ENCODE measurements at regions not wholly inside any gene's neighbourhood (a gene's known extent, or its start where the extent isn't known, plus 50 kb on each side); places are given as distances from the start of the nearest gene placed in this dataset.
"Not testable (repeated sequence)": the region's sequence is repeated elsewhere in the genome, so short reads cannot be mapped to it uniquely, and the experiment has no call there.

DNA sequence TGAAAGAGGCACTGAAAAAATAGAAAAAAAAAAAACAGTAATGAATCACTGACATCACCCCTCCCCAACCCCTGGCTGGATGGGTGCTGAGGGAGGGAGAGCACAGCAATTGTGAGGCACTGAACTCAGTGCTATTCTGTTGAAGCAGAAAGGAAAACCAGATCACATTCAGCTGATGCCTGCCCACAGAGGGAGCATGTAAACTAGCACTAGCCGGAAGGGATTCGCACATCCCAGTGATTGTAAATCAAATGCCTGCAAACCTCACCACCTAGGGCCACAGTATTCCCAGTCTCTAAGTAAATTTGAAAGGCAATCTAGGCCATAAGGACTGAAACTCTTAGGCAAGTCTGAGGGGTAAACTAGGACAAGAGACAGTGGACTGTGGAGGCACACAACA lies 772.0 kb upstream of the CCDC179 start:
- TF ChIP-seq POLR2A (IDR thresholded peaks at IDR 0.05) (no peak), CTCF (IDR thresholded peaks at IDR 0.05) (no peak)
- Histone ChIP-seq H3K4me3 (no peak overlapping the region), H3K27me3 (no peaks in the 10 kb centered on the region), H3K27ac (no peak overlapping the region), H3K4me1 (no peaks in the 10 kb centered on the region), H3K9me3 (peaks cover 0 to 5% (median 0%) of the 10 kb centered on the region in 3 donors), H3K36me3 (no peaks in the 10 kb centered on the region)
- WGBS, 2 donors, result 76% methylated on average over 2 of the region's 2 CpGs
- intact Hi-C loops (cut with DNase I), result no loop called here
- DNase-seq, result no peak

DNA sequence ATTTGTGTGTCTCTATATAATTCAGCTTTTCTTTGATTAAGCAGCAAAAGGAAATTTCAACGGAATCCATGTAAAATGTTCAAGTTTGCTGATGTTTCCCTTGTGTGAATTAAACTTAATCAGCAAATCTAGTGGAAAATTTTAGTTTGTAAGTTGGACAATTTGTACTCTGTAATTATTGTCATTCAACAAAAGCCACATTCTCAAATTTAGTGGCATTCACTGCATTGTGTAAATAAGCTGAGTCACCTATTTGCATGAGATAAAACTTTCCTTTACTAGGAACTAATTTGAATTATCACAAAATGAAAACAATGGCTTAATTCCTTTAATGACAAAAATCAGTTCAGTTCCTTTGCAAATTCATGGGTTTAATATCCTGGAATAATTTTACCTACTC lies 784.2 kb upstream of the CCDC179 start:
- TF ChIP-seq CTCF (IDR thresholded peaks at IDR 0.05) (no peak), POLR2A (IDR thresholded peaks at IDR 0.05) (no peak)
- Histone ChIP-seq H3K36me3 (no peaks in the 10 kb centered on the region), H3K9me3 (no peaks in the 10 kb centered on the region), H3K4me1 (no peaks in the 10 kb centered on the region), H3K4me3 (no peak overlapping the region), H3K27me3 (no peaks in the 10 kb centered on the region), H3K27ac (no peak overlapping the region)
- 63 to 65% methylated on average over 1 of the region's 1 CpG for WGBS, 2 donors
- DNase-seq, result no peak
- intact Hi-C loops (cut with DNase I), result no loop called here

DNA sequence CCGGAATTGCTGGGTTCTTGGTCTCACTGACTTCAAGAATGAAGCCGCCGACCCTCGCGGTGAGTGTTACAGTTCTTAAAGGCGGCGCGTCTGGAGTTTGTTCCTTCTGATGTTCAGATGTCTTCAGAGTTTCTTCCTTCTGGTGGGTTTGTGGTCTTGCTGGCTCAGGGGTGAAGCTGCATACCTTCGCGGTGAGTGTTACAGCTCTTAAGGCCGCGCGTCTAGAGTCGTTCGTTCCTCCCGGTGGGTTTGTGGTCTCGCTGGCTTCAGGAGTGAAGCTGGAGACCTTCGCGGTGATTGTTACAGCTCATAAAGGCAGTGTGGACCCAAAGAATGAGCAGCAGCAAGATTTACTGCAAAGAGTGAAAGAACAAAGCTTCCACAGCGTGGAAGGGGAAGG lies 792.1 kb upstream of the CCDC179 start:
- H3K27ac ChIP-seq; H3K4me1 ChIP-seq; H3K27me3 ChIP-seq; H3K36me3 ChIP-seq; intact Hi-C loops (cut with DNase I); H3K4me3 ChIP-seq; DNase-seq: not testable (repeated sequence)
- peaks cover 0 to 15% (median 10%) of the 10 kb centered on the region in 3 donors for H3K9me3 ChIP-seq
- 89 to 96% methylated on average over 14 to 15 of the region's 20 CpGs for WGBS, 2 donors

DNA sequence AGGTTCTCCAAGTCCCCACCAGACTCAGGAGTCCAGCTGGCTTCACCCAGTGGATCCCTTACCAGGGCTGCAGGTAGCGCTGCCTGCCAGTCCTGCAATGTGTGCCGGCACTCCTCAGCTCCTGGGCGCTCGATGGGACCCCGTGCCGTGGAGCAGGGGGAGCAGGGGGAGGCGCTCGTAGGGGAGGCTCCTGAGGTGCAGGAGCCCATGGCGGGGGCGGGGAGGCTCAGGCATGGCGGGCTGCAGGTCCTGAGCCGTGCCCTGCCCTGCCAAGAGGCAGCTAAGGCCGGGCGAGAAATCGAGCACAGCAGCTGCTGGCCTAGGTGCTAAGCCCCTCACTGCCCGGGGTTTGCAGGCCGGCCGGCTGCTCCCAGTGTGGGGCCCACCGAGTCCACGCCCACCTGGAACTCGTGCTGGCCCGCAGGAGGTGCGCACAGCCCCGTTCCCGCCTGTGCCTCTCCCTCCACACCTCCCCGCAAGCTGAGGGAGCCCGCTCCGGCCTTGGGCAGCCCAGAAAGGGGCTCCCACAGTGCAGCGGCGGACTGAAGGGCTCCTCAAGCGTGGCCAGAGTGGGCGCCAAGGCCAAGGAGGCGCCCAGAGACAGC lies 792.9 kb upstream of the CCDC179 start:
- no peak for DNase-seq
- Histone ChIP-seq H3K27ac (no peak overlapping the region), H3K4me3 (no peak overlapping the region), H3K36me3 (no peaks in the 10 kb centered on the region), H3K9me3 (peaks cover 0 to 15% (median 10%) of the 10 kb centered on the region in 3 donors), H3K27me3 (no peaks in the 10 kb centered on the region), H3K4me1 (no peaks in the 10 kb centered on the region)
- 66 to 87% methylated on average over 3 to 5 of the region's 33 CpGs for WGBS, 2 donors
- TF ChIP-seq POLR2A (IDR thresholded peaks at IDR 0.05) (no peak), CTCF (IDR thresholded peaks at IDR 0.05) (no peak)
- intact Hi-C loops (cut with DNase I), result no loop called here

DNA sequence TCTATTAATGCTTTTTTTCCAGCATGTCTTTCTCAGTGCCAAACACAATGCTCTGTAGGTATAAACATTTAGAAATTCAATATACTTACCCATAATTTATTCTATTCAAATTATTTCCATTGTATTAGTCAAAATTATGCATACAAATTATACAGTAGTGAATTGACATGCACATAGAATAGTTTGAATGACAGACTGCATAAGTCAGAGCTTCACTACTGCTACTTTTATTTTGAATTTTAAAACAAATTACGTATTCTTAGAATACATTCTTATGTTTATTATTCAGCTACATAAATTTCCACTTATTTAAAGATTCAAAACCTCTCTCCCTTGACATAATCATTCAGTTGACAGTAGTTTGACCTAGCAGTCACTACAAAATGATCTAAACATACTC lies 808.0 kb upstream of the CCDC179 start:
- 63 to 71% methylated on average over 1 of the region's 1 CpG for WGBS, 2 donors

More for the DNA sequence above, 808.0 kb upstream of the CCDC179 start:
- H3K9me3 ChIP-seq, result no peaks in the 10 kb centered on the region
- DNase-seq, result no peak
- no peaks in the 10 kb centered on the region for H3K4me1 ChIP-seq
- TF ChIP-seq POLR2A (IDR thresholded peaks at IDR 0.05) (no peak), CTCF (IDR thresholded peaks at IDR 0.05) (no peak)
- no peaks in the 10 kb centered on the region for H3K36me3 ChIP-seq
- intact Hi-C loops (cut with DNase I), result no loop called here
- H3K4me3 ChIP-seq, result no peak overlapping the region
- H3K27me3 ChIP-seq, result no peaks in the 10 kb centered on the region
- H3K27ac ChIP-seq, result no peak overlapping the region

All from esophagus squamous epithelium (tissue), 5 donors.